ENCODE measurements at regions not wholly inside any gene's neighbourhood (a gene's known extent, or its start where the extent isn't known, plus 50 kb on each side); places are given as distances from the start of the nearest gene placed in this dataset.

DNA sequence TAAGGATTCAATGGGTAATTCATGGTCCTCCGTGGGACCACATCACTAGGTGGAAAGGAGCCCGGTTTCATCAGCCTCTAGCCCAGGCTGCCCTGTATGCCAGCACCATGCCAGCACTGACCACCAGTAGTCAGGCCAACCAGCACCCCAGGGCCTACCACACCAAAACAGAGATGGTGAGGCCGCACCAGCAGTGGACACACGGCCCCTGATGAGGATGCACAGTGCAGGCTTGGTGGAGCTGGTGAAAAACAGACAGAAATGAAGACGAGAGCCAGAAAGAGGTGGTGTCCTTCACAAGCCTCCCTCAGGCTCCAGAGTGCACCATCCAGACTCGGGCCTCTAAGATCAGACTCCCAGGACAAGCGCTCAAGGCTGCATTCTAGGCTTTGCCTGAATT, 128.2 kb downstream of the MED10 start (continued):
- TF ChIP-seq IKZF3 (tag by site-specific recombination; IDR thresholded peaks at IDR 0.05), result no peak
- no peak for TF ChIP-seq ZNF433 (tag by site-specific recombination; IDR thresholded peaks at IDR 0.05; ENCODE audit: low read depth)
- TF ChIP-seq ZNF626 (tag by site-specific recombination; IDR thresholded peaks at IDR 0.05), result no peak
- TF ChIP-seq ZNF660 (tag by site-specific recombination; IDR thresholded peaks at IDR 0.05), result no peak
- TF ChIP-seq, protein P1, sequence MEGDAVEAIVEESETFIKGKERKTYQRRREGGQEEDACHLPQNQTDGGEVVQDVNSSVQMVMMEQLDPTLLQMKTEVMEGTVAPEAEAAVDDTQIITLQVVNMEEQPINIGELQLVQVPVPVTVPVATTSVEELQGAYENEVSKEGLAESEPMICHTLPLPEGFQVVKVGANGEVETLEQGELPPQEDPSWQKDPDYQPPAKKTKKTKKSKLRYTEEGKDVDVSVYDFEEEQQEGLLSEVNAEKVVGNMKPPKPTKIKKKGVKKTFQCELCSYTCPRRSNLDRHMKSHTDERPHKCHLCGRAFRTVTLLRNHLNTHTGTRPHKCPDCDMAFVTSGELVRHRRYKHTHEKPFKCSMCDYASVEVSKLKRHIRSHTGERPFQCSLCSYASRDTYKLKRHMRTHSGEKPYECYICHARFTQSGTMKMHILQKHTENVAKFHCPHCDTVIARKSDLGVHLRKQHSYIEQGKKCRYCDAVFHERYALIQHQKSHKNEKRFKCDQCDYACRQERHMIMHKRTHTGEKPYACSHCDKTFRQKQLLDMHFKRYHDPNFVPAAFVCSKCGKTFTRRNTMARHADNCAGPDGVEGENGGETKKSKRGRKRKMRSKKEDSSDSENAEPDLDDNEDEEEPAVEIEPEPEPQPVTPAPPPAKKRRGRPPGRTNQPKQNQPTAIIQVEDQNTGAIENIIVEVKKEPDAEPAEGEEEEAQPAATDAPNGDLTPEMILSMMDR (tag by site-specific recombination; IDR thresholded peaks at IDR 0.05), result no peak
- TF ChIP-seq, protein P2, sequence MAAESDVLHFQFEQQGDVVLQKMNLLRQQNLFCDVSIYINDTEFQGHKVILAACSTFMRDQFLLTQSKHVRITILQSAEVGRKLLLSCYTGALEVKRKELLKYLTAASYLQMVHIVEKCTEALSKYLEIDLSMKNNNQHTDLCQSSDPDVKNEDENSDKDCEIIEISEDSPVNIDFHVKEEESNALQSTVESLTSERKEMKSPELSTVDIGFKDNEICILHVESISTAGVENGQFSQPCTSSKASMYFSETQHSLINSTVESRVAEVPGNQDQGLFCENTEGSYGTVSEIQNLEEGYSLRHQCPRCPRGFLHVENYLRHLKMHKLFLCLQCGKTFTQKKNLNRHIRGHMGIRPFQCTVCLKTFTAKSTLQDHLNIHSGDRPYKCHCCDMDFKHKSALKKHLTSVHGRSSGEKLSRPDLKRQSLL (tag by site-specific recombination; IDR thresholded peaks at IDR 0.05), result no peak
- TF ChIP-seq TRIM28 (IDR thresholded peaks at IDR 0.05; ENCODE audit: borderline replicate concordance, low read length), result no peak
- TF ChIP-seq, protein P3, sequence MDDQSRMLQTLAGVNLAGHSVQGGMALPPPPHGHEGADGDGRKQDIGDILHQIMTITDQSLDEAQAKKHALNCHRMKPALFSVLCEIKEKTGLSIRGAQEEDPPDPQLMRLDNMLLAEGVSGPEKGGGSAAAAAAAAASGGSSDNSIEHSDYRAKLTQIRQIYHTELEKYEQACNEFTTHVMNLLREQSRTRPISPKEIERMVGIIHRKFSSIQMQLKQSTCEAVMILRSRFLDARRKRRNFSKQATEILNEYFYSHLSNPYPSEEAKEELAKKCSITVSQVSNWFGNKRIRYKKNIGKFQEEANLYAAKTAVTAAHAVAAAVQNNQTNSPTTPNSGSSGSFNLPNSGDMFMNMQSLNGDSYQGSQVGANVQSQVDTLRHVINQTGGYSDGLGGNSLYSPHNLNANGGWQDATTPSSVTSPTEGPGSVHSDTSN (CRISPR knock-in tag; IDR thresholded peaks at IDR 0.05), result no peak
- no peak for TF ChIP-seq GLI2 (tag by site-specific recombination; IDR thresholded peaks at IDR 0.05; ENCODE audit: borderline replicate concordance, low read depth)
- no peak for TF ChIP-seq HOXD13 (CRISPR knock-in tag; IDR thresholded peaks at IDR 0.05; ENCODE audit: borderline replicate concordance)

DNA sequence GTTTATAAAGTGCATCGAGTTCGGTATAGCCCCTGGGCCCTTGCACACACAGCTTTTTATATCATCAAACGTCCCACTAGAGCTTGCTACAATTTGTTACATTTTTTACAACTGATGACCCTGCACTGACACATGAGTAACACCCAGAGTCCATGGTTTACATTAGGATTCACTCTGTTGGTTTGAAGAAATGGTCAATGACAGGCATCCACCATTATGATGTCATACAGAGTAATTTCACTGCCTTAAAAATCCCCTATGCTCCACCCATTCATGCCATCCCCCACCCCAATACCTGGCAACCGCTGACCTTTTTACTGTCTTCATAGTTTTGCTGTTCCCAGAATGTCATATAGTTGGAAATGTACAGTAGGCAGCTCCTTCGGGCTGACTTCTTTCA, 130.2 kb downstream of the MED10 start:
- Histone ChIP-seq H3K36me3 (ENCODE audit: control insufficient read depth in 2 of 2, insufficient read depth in 1 of 2, low read length in 2 of 2) (no peaks in the 10 kb centered on the region), H3K4me1 (ENCODE audit: control insufficient read depth, insufficient read depth, low read length) (no peaks in the 10 kb centered on the region), H3K27ac (ENCODE audit: extremely low read depth, low read depth, low read length) (no peak overlapping the region), H3K9me3 (ENCODE audit: control insufficient read depth, insufficient read depth, low read depth, low read length) (no peaks in the 10 kb centered on the region), H3K4me3 (ENCODE audit: low read depth, low read length) (no peak overlapping the region)
- ChIA-PET POLR2A (no interaction called here), CTCF (no interaction called here)
- TF ChIP-seq, protein P4, sequence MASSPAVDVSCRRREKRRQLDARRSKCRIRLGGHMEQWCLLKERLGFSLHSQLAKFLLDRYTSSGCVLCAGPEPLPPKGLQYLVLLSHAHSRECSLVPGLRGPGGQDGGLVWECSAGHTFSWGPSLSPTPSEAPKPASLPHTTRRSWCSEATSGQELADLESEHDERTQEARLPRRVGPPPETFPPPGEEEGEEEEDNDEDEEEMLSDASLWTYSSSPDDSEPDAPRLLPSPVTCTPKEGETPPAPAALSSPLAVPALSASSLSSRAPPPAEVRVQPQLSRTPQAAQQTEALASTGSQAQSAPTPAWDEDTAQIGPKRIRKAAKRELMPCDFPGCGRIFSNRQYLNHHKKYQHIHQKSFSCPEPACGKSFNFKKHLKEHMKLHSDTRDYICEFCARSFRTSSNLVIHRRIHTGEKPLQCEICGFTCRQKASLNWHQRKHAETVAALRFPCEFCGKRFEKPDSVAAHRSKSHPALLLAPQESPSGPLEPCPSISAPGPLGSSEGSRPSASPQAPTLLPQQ (tag by site-specific recombination; IDR thresholded peaks at IDR 0.05), result no peak
- TF ChIP-seq ZNF792 (tag by site-specific recombination; IDR thresholded peaks at IDR 0.05), result no peak

DNA sequence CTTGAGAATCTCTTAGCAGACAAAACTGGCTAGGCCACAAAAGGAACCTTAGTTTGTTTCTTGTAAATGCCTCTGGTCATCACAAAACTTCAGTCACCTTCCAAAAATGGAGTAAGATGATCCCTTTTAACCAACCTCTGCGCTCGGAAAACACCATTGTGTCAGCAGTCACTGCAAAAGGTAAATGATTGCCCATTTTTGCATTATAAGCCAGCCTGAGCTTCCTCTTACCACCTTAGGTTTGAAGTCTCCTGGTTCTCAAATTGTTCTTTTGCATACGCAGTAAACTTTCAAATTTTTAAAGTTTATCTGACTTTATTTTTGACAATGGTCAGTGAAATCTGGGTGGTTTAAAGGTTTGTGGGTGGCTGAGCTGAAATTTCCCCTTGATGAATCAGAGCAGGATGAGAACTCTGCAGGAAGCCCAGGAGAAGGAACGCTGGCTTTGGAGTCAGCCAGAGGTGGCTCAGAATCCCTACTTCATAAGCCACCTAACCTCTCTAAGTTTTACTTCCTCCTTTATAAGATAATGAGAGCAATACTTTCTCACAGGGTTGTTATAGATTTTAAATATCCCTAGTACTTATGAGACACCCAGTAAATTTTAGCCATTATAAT, 131.4 kb downstream of the MED10 start:
- ChIA-PET CTCF (interaction anchor here (0.7 kb wide), 1 partner anchor 502 kb away, joined by 4 read pairs; no protein-coding TSS in a partner anchor), POLR2A (no interaction called here)
- no peak overlapping the region for H3K4me3 ChIP-seq (ENCODE audit: low read depth, low read length)
- TF ChIP-seq ZNF214 (tag by site-specific recombination; IDR thresholded peaks at IDR 0.05; ENCODE audit: borderline replicate concordance) (no peak), ZNF558 (tag by site-specific recombination; IDR thresholded peaks at IDR 0.05) (no peak), ZNF19 (tag by site-specific recombination; IDR thresholded peaks at IDR 0.05; ENCODE audit: low read depth) (no peak), WT1 (tag by site-specific recombination; IDR thresholded peaks at IDR 0.05) (no peak), ZNF138 (tag by site-specific recombination; IDR thresholded peaks at IDR 0.05; ENCODE audit: borderline replicate concordance) (no peak), ZBTB8A (tag by site-specific recombination; IDR thresholded peaks at IDR 0.05) (no peak), ZNF660 (tag by site-specific recombination; IDR thresholded peaks at IDR 0.05) (no peak), ZNF707 (tag by site-specific recombination; IDR thresholded peaks at IDR 0.05) (no peak), ZNF121 (tag by site-specific recombination; IDR thresholded peaks at IDR 0.05) (no peak)
- TF ChIP-seq, protein P5, sequence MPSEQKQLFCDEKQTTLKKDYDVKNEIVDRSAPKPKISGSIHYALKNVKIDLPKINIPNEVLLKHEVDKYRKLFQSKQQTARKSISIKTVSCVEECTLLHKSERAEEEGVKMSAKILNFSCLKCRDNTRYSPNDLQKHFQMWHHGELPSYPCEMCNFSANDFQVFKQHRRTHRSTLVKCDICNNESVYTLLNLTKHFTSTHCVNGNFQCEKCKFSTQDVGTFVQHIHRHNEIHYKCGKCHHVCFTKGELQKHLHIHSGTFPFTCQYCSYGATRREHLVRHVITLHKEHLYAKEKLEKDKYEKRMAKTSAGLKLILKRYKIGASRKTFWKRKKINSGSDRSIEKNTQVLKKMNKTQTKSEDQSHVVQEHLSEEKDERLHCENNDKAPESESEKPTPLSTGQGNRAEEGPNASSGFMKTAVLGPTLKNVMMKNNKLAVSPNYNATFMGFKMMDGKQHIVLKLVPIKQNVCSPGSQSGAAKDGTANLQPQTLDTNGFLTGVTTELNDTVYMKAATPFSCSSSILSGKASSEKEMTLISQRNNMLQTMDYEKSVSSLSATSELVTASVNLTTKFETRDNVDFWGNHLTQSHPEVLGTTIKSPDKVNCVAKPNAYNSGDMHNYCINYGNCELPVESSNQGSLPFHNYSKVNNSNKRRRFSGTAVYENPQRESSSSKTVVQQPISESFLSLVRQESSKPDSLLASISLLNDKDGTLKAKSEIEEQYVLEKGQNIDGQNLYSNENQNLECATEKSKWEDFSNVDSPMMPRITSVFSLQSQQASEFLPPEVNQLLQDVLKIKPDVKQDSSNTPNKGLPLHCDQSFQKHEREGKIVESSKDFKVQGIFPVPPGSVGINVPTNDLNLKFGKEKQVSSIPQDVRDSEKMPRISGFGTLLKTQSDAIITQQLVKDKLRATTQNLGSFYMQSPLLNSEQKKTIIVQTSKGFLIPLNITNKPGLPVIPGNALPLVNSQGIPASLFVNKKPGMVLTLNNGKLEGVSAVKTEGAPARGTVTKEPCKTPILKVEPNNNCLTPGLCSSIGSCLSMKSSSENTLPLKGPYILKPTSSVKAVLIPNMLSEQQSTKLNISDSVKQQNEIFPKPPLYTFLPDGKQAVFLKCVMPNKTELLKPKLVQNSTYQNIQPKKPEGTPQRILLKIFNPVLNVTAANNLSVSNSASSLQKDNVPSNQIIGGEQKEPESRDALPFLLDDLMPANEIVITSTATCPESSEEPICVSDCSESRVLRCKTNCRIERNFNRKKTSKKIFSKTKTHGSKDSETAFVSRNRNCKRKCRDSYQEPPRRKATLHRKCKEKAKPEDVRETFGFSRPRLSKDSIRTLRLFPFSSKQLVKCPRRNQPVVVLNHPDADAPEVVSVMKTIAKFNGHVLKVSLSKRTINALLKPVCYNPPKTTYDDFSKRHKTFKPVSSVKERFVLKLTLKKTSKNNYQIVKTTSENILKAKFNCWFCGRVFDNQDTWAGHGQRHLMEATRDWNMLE (tag by site-specific recombination; conservative IDR thresholded peaks at IDR 0.05; ENCODE audit: low read depth), result no peak
- no peaks in the 10 kb centered on the region for H3K4me1 ChIP-seq (ENCODE audit: control insufficient read depth, insufficient read depth, low read length)
- H3K27ac ChIP-seq (ENCODE audit: extremely low read depth, low read depth, low read length), result no peak overlapping the region
- no peaks in the 10 kb centered on the region for H3K36me3 ChIP-seq (ENCODE audit: control insufficient read depth in 2 of 2, insufficient read depth in 1 of 2, low read length in 2 of 2)
- no peaks in the 10 kb centered on the region for H3K9me3 ChIP-seq (ENCODE audit: control insufficient read depth, insufficient read depth, low read depth, low read length)
